ENCODE measurements at regions not wholly inside any gene's neighbourhood (a gene's known extent, or its start where the extent isn't known, plus 50 kb on each side); places are given as distances from the start of the nearest gene placed in this dataset.

- Histone ChIP-seq H3K36me3 (ENCODE audit: control insufficient read depth, insufficient read depth, low read length) (no peaks in the 10 kb centered on the region), H3K4me3 (replicated peaks; ENCODE audit: low read depth, low read length) (no peak overlapping the region), H3K27me3 (replicated peaks; ENCODE audit: control insufficient read depth, insufficient read depth, low read length) (peaks cover 4% of the 10 kb centered on the region; the same call in 1 of the 2 replicates)
- no peak for DNase-seq (ENCODE audit: extremely low read depth, insufficient read length)
- no peak for TF ChIP-seq CTCF (IDR thresholded peaks at IDR 0.05; ENCODE audit: insufficient read depth, low read length, poor library complexity, severe bottlenecking)
Measured at GRCh38 chr2:16037808-16038457, 97.6 kb downstream of the MYCN start.

GRCh38 chr2:16036951-16037350 lies 96.6 kb downstream of the MYCN start:
- H3K4me3 ChIP-seq (replicated peaks; ENCODE audit: low read depth, low read length) = no peak overlapping the region
- H3K36me3 ChIP-seq (ENCODE audit: control insufficient read depth, insufficient read depth, low read length) = no peaks in the 10 kb centered on the region
- H3K27me3 ChIP-seq (replicated peaks; ENCODE audit: control insufficient read depth, insufficient read depth, low read length) = peaks cover 1% of the 10 kb centered on the region; the same call in 1 of the 2 replicates
- no peak for DNase-seq (ENCODE audit: extremely low read depth, insufficient read length)
- TF ChIP-seq CTCF (IDR thresholded peaks at IDR 0.05; ENCODE audit: insufficient read depth, low read length, poor library complexity, severe bottlenecking) = no peak

- no peaks in the 10 kb centered on the region for H3K36me3 ChIP-seq (ENCODE audit: control insufficient read depth, insufficient read depth, low read length)
- peaks cover 1% of the 10 kb centered on the region; the same call in 1 of the 2 replicates for H3K27me3 ChIP-seq (replicated peaks; ENCODE audit: control insufficient read depth, insufficient read depth, low read length)
- no peak for TF ChIP-seq CTCF (IDR thresholded peaks at IDR 0.05; ENCODE audit: insufficient read depth, low read length, poor library complexity, severe bottlenecking)
- no peak for DNase-seq (ENCODE audit: extremely low read depth, insufficient read length)
- no peak overlapping the region for H3K4me3 ChIP-seq (replicated peaks; ENCODE audit: low read depth, low read length)
Measured at GRCh38 chr2:16035747-16036745, 95.7 kb downstream of the MYCN start.

- TF ChIP-seq CTCF (IDR thresholded peaks at IDR 0.05; ENCODE audit: insufficient read depth, low read length, poor library complexity, severe bottlenecking) = no peak
- no peaks in the 10 kb centered on the region for H3K36me3 ChIP-seq (ENCODE audit: control insufficient read depth, insufficient read depth, low read length)
- no peak for DNase-seq (ENCODE audit: extremely low read depth, insufficient read length)
- no peak overlapping the region for H3K4me3 ChIP-seq (replicated peaks; ENCODE audit: low read depth, low read length)
- peaks cover 1% of the 10 kb centered on the region; the same call in 1 of the 2 replicates for H3K27me3 ChIP-seq (replicated peaks; ENCODE audit: control insufficient read depth, insufficient read depth, low read length)
Measured at GRCh38 chr2:16034975-16035746, 94.8 kb downstream of the MYCN start.

- DNase-seq (ENCODE audit: extremely low read depth, insufficient read length) = no peak
- peak; percentile 6 for TF ChIP-seq CTCF (IDR thresholded peaks at IDR 0.05; ENCODE audit: insufficient read depth, low read length, poor library complexity, severe bottlenecking)
- Histone ChIP-seq H3K4me3 (replicated peaks; ENCODE audit: low read depth, low read length) (no peak overlapping the region), H3K27me3 (replicated peaks; ENCODE audit: control insufficient read depth, insufficient read depth, low read length) (no peaks in the 10 kb centered on the region; the same call in 1 of the 2 replicates), H3K36me3 (ENCODE audit: control insufficient read depth, insufficient read depth, low read length) (no peaks in the 10 kb centered on the region)
Measured at GRCh38 chr2:16034151-16034974, 94.0 kb downstream of the MYCN start.
